ENCODE measurements at regions not wholly inside any gene's neighbourhood (a gene's known extent, or its start where the extent isn't known, plus 50 kb on each side); places are given as distances from the start of the nearest gene placed in this dataset.

DNA sequence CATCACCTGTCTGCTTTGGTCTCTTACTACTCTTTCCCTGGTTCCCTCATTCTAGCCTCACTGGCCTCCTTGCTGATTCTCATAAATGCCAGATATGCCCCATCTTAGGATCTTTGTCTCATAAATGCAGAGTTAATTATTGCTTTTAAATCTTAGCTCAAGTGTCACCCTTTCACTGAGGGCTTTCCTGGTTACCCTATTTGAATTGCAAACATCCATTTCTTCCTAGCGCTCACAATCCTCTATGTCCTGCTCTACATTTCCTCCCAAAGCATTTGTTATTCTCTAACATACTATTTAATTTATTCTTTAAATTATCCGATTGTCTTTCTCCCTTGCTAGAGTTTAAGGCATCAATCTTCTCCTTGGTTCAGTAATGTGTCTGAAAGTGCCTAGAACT is 296.5 kb upstream of the ADGRL4 start:
- Mint-ChIP-seq H3K9me3 (no peaks in the 10 kb centered on the region), H3K4me1 (peaks cover 3% of the 10 kb centered on the region), H3K27ac (no peak overlapping the region), H3K4me3 (no peak overlapping the region), H3K27me3 (ENCODE audit: insufficient read depth) (no peaks in the 10 kb centered on the region), H3K36me3 (ENCODE audit: low read depth) (no peaks in the 10 kb centered on the region)
- H3K4me3 ChIP-seq (ENCODE audit: low read length), result no peak overlapping the region
- TF ChIP-seq, protein P1, sequence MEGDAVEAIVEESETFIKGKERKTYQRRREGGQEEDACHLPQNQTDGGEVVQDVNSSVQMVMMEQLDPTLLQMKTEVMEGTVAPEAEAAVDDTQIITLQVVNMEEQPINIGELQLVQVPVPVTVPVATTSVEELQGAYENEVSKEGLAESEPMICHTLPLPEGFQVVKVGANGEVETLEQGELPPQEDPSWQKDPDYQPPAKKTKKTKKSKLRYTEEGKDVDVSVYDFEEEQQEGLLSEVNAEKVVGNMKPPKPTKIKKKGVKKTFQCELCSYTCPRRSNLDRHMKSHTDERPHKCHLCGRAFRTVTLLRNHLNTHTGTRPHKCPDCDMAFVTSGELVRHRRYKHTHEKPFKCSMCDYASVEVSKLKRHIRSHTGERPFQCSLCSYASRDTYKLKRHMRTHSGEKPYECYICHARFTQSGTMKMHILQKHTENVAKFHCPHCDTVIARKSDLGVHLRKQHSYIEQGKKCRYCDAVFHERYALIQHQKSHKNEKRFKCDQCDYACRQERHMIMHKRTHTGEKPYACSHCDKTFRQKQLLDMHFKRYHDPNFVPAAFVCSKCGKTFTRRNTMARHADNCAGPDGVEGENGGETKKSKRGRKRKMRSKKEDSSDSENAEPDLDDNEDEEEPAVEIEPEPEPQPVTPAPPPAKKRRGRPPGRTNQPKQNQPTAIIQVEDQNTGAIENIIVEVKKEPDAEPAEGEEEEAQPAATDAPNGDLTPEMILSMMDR (conservative IDR thresholded peaks at IDR 0.05), result no peak
- H3K9ac ChIP-seq (ENCODE audit: extremely low read depth, low read length, poor library complexity, severe bottlenecking), result no peak overlapping the region
- WGBS, 2 experiments (ENCODE audit: insufficient coverage in 1 of 2, insufficient read length in 1 of 2), result 86% methylated on average over 2 of the region's 2 CpGs; no CpG with 5 or more reads in 1 of the 2 experiments
- no peaks in the 10 kb centered on the region for H3K9me3 ChIP-seq (ENCODE audit: control insufficient read depth, low read length)
- H3K4me1 ChIP-seq (ENCODE audit: control insufficient read depth, insufficient read depth, low read length), result no peaks in the 10 kb centered on the region
- no peak for DNase-seq
- H3K27ac ChIP-seq (ENCODE audit: low read depth, low read length), result no peak overlapping the region
- no peaks in the 10 kb centered on the region for H3K27me3 ChIP-seq (ENCODE audit: control insufficient read depth, insufficient read depth, low read length, poor library complexity, severe bottlenecking)
- H3K36me3 ChIP-seq (ENCODE audit: control insufficient read depth, insufficient read depth, low read length), result no peaks in the 10 kb centered on the region

DNA sequence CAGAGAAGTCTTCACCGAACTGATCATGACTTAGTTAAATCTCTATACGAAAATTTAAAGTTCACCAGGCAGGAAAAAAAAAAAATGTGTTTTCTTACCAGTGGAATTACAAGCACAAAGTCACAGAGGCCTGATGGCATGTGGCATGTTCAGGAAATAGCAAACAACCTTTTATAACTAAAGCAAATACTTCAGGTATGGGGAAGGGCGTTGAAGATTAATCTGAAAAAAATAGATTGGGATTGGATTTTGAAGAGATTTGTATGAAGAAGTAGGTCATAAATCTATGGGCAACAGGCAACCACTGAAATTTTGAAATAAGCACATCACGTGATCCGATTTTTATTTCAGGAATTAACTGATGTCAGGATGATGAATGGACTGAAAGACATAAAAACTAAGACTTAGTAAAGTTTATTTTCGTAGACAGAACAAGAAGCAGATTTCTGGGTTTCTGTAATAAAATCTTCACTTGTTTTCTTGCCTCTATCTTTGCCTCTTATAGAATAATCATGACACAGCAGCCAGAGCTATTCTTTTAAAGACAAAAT is 295.9 kb upstream of the ADGRL4 start:
- H3K27ac Mint-ChIP-seq, result no peak overlapping the region
- TF ChIP-seq, protein P1 (conservative IDR thresholded peaks at IDR 0.05), result no peak
- no peak overlapping the region for H3K4me3 Mint-ChIP-seq
- no peak for DNase-seq
- Histone ChIP-seq H3K27ac (ENCODE audit: low read depth, low read length) (no peak overlapping the region), H3K36me3 (ENCODE audit: control insufficient read depth, insufficient read depth, low read length) (no peaks in the 10 kb centered on the region), H3K4me1 (ENCODE audit: control insufficient read depth, insufficient read depth, low read length) (no peaks in the 10 kb centered on the region), H3K9ac (ENCODE audit: extremely low read depth, low read length, poor library complexity, severe bottlenecking) (no peak overlapping the region), H3K27me3 (ENCODE audit: control insufficient read depth, insufficient read depth, low read length, poor library complexity, severe bottlenecking) (no peaks in the 10 kb centered on the region), H3K4me3 (ENCODE audit: low read length) (no peak overlapping the region), H3K9me3 (ENCODE audit: control insufficient read depth, low read length) (no peaks in the 10 kb centered on the region)
- WGBS, 2 experiments (ENCODE audit: insufficient coverage in 1 of 2, insufficient read length in 1 of 2), result 91 to 96% methylated on average over 6 of the region's 6 CpGs
- H3K4me1 Mint-ChIP-seq, result peaks cover 3% of the 10 kb centered on the region
- no peaks in the 10 kb centered on the region for H3K36me3 Mint-ChIP-seq (ENCODE audit: low read depth)
- no peaks in the 10 kb centered on the region for H3K27me3 Mint-ChIP-seq (ENCODE audit: insufficient read depth)
- H3K9me3 Mint-ChIP-seq, result no peaks in the 10 kb centered on the region

DNA sequence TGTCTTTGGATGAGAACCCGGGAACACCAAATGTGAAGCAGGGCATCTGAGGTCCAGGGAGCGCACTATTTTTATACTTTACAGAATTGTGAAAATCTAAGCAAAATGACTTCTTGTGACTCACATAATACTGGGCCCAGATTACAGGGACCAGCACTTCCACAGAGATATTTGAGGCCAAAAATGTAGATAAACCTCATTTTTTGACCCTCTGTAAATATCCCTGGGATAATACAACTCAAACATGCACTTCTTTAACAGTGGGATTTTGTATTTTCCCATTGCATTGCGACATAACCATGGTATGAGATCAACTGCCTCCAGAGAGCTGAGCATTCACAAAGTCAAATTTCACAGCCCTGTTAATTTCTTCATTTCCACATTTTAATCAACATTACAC is 289.4 kb upstream of the ADGRL4 start:
- no peak overlapping the region for H3K9ac ChIP-seq (ENCODE audit: extremely low read depth, low read length, poor library complexity, severe bottlenecking)
- no peaks in the 10 kb centered on the region for H3K4me1 Mint-ChIP-seq
- TF ChIP-seq, protein P1 (conservative IDR thresholded peaks at IDR 0.05), result no peak

More for the DNA sequence above, 289.4 kb upstream of the ADGRL4 start:
- H3K27ac Mint-ChIP-seq, result no peak overlapping the region
- Histone ChIP-seq H3K4me1 (ENCODE audit: control insufficient read depth, insufficient read depth, low read length) (no peaks in the 10 kb centered on the region), H3K27ac (ENCODE audit: low read depth, low read length) (no peak overlapping the region), H3K27me3 (ENCODE audit: control insufficient read depth, insufficient read depth, low read length, poor library complexity, severe bottlenecking) (no peaks in the 10 kb centered on the region), H3K4me3 (ENCODE audit: low read length) (no peak overlapping the region), H3K9me3 (ENCODE audit: control insufficient read depth, low read length) (no peaks in the 10 kb centered on the region), H3K36me3 (ENCODE audit: control insufficient read depth, insufficient read depth, low read length) (no peaks in the 10 kb centered on the region)
- no peak for DNase-seq
- no peaks in the 10 kb centered on the region for H3K36me3 Mint-ChIP-seq (ENCODE audit: low read depth)
- no peaks in the 10 kb centered on the region for H3K27me3 Mint-ChIP-seq (ENCODE audit: insufficient read depth)
- 86 to 89% methylated on average over 1 to 3 of the region's 3 CpGs for WGBS, 2 experiments (ENCODE audit: insufficient coverage in 1 of 2, insufficient read length in 1 of 2)
- H3K9me3 Mint-ChIP-seq, result no peaks in the 10 kb centered on the region
- H3K4me3 Mint-ChIP-seq, result no peak overlapping the region

All from endodermal cell (in vitro differentiated cells).